Erythroblast (primary cell): ENCODE measurements at regions not wholly inside any gene's neighbourhood (a gene's known extent, or its start where the extent isn't known, plus 50 kb on each side); places are given as distances from the start of the nearest gene placed in this dataset.

Experiments
- GATA1 ChIP-seq: IDR thresholded peaks from 2 replicates; pipeline ENCODE4 v1.6.1; 2011; ENCODE audit warnings: low read depth, mild to moderate bottlenecking, control low read depth, low read length, moderate library complexity
- POLR2A ChIP-seq: IDR thresholded peaks from 2 replicates; pipeline ENCODE4 v1.6.1; 2011; ENCODE audit warnings: mild to moderate bottlenecking, low read length

GRCh38 chr5:173823274-173823644 is 64.9 kb upstream of the CPEB4 start:
- TF ChIP-seq POLR2A, result no peak
- TF ChIP-seq GATA1, result no peak
